ENCODE measurements at regions not wholly inside any gene's neighbourhood (a gene's known extent, or its start where the extent isn't known, plus 50 kb on each side); places are given as distances from the start of the nearest gene placed in this dataset.

DNA sequence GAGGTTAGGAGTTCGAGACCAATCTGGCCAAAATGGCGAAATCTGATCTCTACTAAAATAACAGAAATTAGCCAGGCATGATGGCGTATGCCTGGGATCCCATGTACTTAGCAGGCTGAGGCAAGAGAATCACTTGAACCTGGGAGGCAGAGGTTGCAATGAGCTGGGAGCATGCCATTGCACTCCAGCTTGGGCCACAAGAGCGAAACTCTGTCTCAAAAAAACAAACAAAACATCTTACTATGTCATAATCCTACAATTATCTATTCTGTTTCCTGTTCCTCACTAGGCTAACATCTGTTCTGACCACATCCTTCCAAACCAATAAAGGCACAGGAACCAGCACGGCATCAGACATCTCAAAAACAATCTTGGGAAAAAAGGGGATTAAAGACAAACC is 361.8 kb upstream of the UBE2E3 start:
- WGBS, 2 donors (ENCODE audit: extremely low coverage in 2 of 2, insufficient read length in 2 of 2, insufficient replicate concordance in 1 of 2): no CpG with 5 or more reads among the region's 5 CpGs
- Histone ChIP-seq H2BK120ac (ENCODE audit: low read depth, low read length) (no peak overlapping the region), H3K9me3 (replicated peaks in 1 of 2; ENCODE audit: control insufficient read depth in 2 of 2, insufficient read depth in 1 of 2, low read depth in 1 of 2, low read length in 2 of 2) (no peaks in the 10 kb centered on the region), H2AFZ (ENCODE audit: low read length) (no peak overlapping the region), H2BK12ac (ENCODE audit: low read length) (no peak overlapping the region), H2AK5ac (ENCODE audit: low read depth, low read length) (no peak overlapping the region), H3K27ac (replicated peaks; ENCODE audit: low read length) (no peak overlapping the region), H3K23ac (ENCODE audit: low read depth, low read length, poor library complexity) (no peak overlapping the region), H3K4me2 (ENCODE audit: insufficient read depth, low read length, poor library complexity, severe bottlenecking) (no peak overlapping the region), H3K27me3 (ENCODE audit: control insufficient read depth in 3 of 3, insufficient read depth in 3 of 3, low read depth in 1 of 3, low read length in 3 of 3) (no peaks in the 10 kb centered on the region), H3K14ac (ENCODE audit: low read length) (no peak overlapping the region), H3K4me1 (ENCODE audit: control insufficient read depth in 2 of 2, insufficient read depth in 1 of 2, low read depth in 1 of 2, low read length in 2 of 2) (no peaks in the 10 kb centered on the region), H4K8ac (ENCODE audit: low read depth, low read length) (no peak overlapping the region), H3K4ac (ENCODE audit: low read length) (no peak overlapping the region), H2BK5ac (ENCODE audit: low read length) (no peak overlapping the region), H3K36me3 (replicated peaks in 1 of 2; ENCODE audit: control insufficient read depth in 2 of 2, insufficient read depth in 2 of 2, low read length in 2 of 2) (no peaks in the 10 kb centered on the region), H3K79me1 (ENCODE audit: low read depth, low read length) (no peaks in the 10 kb centered on the region), H3K9ac (ENCODE audit: low read depth, low read length, poor library complexity) (no peak overlapping the region), H3K18ac (ENCODE audit: low read length) (no peak overlapping the region), H3K4me3 (ENCODE audit: low read length in 2 of 2) (no peak overlapping the region), H2BK15ac (ENCODE audit: low read length) (no peak overlapping the region), H4K91ac (ENCODE audit: low read depth, low read length, poor library complexity) (no peak overlapping the region)
- no peak for DNase-seq (ENCODE audit: low spot score)

DNA sequence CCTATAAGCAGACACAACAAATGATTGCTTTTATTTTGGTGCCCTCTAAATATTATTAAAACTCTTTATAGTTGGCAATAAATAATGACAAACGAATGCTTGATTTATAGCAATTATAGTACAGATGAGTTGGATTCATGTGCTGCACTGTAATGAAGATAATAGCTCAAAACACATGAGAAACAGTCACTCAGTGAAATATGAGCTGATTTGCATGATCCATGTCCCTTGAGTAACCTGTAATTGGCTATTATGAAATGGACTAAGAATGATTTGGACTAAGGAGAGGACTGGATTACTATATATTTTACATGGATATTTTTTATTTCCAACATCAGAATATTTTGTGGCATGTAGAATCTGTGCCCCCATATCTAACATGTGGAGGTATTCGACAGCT is 365.6 kb upstream of the UBE2E3 start:
- H3K4ac ChIP-seq (ENCODE audit: low read length): no peak overlapping the region
- no peak overlapping the region for H2AFZ ChIP-seq (ENCODE audit: low read length)
- H3K14ac ChIP-seq (ENCODE audit: low read length): no peak overlapping the region
- WGBS, 2 donors (ENCODE audit: extremely low coverage in 2 of 2, insufficient read length in 2 of 2, insufficient replicate concordance in 1 of 2): no CpG with 5 or more reads among the region's 2 CpGs
- no peak overlapping the region for H3K23ac ChIP-seq (ENCODE audit: low read depth, low read length, poor library complexity)
- H2BK5ac ChIP-seq (ENCODE audit: low read length): no peak overlapping the region
- H4K91ac ChIP-seq (ENCODE audit: low read depth, low read length, poor library complexity): no peak overlapping the region
- no peaks in the 10 kb centered on the region for H3K79me1 ChIP-seq (ENCODE audit: low read depth, low read length)
- no peak for DNase-seq (ENCODE audit: low spot score)
- no peaks in the 10 kb centered on the region for H3K9me3 ChIP-seq (replicated peaks in 1 of 2; ENCODE audit: control insufficient read depth in 2 of 2, insufficient read depth in 1 of 2, low read depth in 1 of 2, low read length in 2 of 2)
- H2BK120ac ChIP-seq (ENCODE audit: low read depth, low read length): no peak overlapping the region
- H2BK15ac ChIP-seq (ENCODE audit: low read length): no peak overlapping the region
- no peak overlapping the region for H3K27ac ChIP-seq (replicated peaks; ENCODE audit: low read length)
- H3K9ac ChIP-seq (ENCODE audit: low read depth, low read length, poor library complexity): no peak overlapping the region
- H4K8ac ChIP-seq (ENCODE audit: low read depth, low read length): no peak overlapping the region
- H2AK5ac ChIP-seq (ENCODE audit: low read depth, low read length): no peak overlapping the region
- no peaks in the 10 kb centered on the region for H3K36me3 ChIP-seq (replicated peaks in 1 of 2; ENCODE audit: control insufficient read depth in 2 of 2, insufficient read depth in 2 of 2, low read length in 2 of 2)
- H3K18ac ChIP-seq (ENCODE audit: low read length): no peak overlapping the region
- H2BK12ac ChIP-seq (ENCODE audit: low read length): no peak overlapping the region
- H3K27me3 ChIP-seq (ENCODE audit: control insufficient read depth in 3 of 3, insufficient read depth in 3 of 3, low read depth in 1 of 3, low read length in 3 of 3): no peaks in the 10 kb centered on the region
- H3K4me1 ChIP-seq (ENCODE audit: control insufficient read depth in 2 of 2, insufficient read depth in 1 of 2, low read depth in 1 of 2, low read length in 2 of 2): no peaks in the 10 kb centered on the region
- H3K4me3 ChIP-seq (ENCODE audit: low read length in 2 of 2): no peak overlapping the region
- no peak overlapping the region for H3K4me2 ChIP-seq (ENCODE audit: insufficient read depth, low read length, poor library complexity, severe bottlenecking)

DNA sequence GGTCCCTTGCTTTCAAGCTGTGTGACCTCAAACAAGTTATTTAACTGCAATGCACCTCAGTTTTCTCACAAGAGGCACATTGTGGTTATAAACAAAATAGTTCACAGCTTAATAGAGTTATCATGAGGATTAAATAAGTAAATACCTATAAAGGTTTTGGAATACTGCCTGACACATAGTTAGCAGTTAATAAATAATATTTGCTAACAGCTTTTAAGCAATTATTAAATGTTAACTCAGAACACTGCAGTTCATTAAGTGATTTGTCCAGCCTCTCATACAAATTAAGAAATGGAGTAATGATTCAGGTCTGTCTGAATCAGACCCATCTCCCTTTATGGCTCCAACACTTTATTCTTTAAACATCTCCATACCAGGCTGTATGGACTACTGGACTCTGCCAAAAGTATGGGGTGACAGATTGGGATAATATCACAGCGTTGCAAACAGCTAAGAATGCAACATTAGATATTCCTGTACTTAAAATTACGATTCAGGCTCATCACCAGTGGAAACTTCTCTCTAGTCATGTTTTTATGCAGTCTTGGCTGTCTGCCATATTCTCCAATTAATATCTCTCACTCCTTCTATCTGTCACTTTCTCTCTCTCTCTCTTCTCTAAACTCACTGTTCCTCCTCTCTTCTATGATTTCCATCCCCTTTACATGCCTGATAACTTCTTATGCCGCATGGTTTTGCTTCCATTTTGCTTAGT is 370.6 kb upstream of the UBE2E3 start:
- Histone ChIP-seq H3K4me1 (ENCODE audit: control insufficient read depth in 2 of 2, insufficient read depth in 1 of 2, low read depth in 1 of 2, low read length in 2 of 2) (no peaks in the 10 kb centered on the region), H4K8ac (ENCODE audit: low read depth, low read length) (no peak overlapping the region), H3K4ac (ENCODE audit: low read length) (no peak overlapping the region), H3K18ac (ENCODE audit: low read length) (no peak overlapping the region), H2BK12ac (ENCODE audit: low read length) (no peak overlapping the region), H3K27me3 (ENCODE audit: control insufficient read depth in 3 of 3, insufficient read depth in 3 of 3, low read depth in 1 of 3, low read length in 3 of 3) (no peaks in the 10 kb centered on the region), H2BK5ac (ENCODE audit: low read length) (no peak overlapping the region), H3K9ac (ENCODE audit: low read depth, low read length, poor library complexity) (no peak overlapping the region), H3K79me1 (ENCODE audit: low read depth, low read length) (no peaks in the 10 kb centered on the region), H2BK120ac (ENCODE audit: low read depth, low read length) (no peak overlapping the region), H3K27ac (replicated peaks; ENCODE audit: low read length) (no peak overlapping the region), H3K4me2 (ENCODE audit: insufficient read depth, low read length, poor library complexity, severe bottlenecking) (no peak overlapping the region), H3K14ac (ENCODE audit: low read length) (no peak overlapping the region), H2AFZ (ENCODE audit: low read length) (no peak overlapping the region), H3K9me3 (replicated peaks in 1 of 2; ENCODE audit: control insufficient read depth in 2 of 2, insufficient read depth in 1 of 2, low read depth in 1 of 2, low read length in 2 of 2) (no peaks in the 10 kb centered on the region), H2BK15ac (ENCODE audit: low read length) (no peak overlapping the region), H3K4me3 (ENCODE audit: low read length in 2 of 2) (no peak overlapping the region), H2AK5ac (ENCODE audit: low read depth, low read length) (no peak overlapping the region), H4K91ac (ENCODE audit: low read depth, low read length, poor library complexity) (no peak overlapping the region), H3K36me3 (replicated peaks in 1 of 2; ENCODE audit: control insufficient read depth in 2 of 2, insufficient read depth in 2 of 2, low read length in 2 of 2) (no peaks in the 10 kb centered on the region), H3K23ac (ENCODE audit: low read depth, low read length, poor library complexity) (no peak overlapping the region)
- no peak for DNase-seq (ENCODE audit: low spot score)
- WGBS, 2 donors (ENCODE audit: extremely low coverage in 2 of 2, insufficient read length in 2 of 2, insufficient replicate concordance in 1 of 2): no CpG with 5 or more reads among the region's 3 CpGs

DNA sequence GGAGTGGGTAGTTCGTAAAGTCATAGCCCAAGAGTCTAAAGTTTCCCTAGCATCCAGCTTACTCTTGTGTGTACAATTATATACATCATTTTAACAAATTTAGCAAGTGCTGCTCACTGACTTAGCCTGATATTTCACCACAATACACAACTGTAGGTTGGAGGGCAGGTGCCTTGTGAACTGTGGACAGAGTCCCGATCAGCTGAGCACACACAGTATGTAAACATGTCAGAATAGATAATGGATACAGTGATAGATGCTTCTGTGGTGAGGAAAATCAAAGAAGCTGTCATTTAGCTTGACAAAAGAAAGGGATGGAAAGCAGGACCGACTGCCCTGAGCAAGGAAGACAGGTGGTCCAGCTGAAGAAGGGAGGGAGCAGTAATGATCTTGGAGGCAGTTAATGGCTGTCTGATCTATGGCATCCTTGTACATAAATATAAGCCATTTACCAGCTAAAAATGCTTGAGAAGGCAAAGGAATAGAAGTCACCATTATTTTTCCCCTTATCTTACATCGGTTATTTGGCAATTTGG is 372.8 kb upstream of the UBE2E3 start:
- Histone ChIP-seq H2BK15ac (ENCODE audit: low read length) (no peak overlapping the region), H2AK5ac (ENCODE audit: low read depth, low read length) (no peak overlapping the region), H3K4me1 (ENCODE audit: control insufficient read depth in 2 of 2, insufficient read depth in 1 of 2, low read depth in 1 of 2, low read length in 2 of 2) (no peaks in the 10 kb centered on the region), H3K18ac (ENCODE audit: low read length) (no peak overlapping the region), H4K8ac (ENCODE audit: low read depth, low read length) (no peak overlapping the region), H3K36me3 (replicated peaks in 1 of 2; ENCODE audit: control insufficient read depth in 2 of 2, insufficient read depth in 2 of 2, low read length in 2 of 2) (no peaks in the 10 kb centered on the region), H2BK5ac (ENCODE audit: low read length) (no peak overlapping the region), H3K4ac (ENCODE audit: low read length) (no peak overlapping the region), H3K4me3 (ENCODE audit: low read length in 2 of 2) (no peak overlapping the region), H3K9ac (ENCODE audit: low read depth, low read length, poor library complexity) (no peak overlapping the region), H3K27ac (replicated peaks; ENCODE audit: low read length) (no peak overlapping the region), H3K4me2 (ENCODE audit: insufficient read depth, low read length, poor library complexity, severe bottlenecking) (no peak overlapping the region), H3K14ac (ENCODE audit: low read length) (no peak overlapping the region), H3K9me3 (replicated peaks in 1 of 2; ENCODE audit: control insufficient read depth in 2 of 2, insufficient read depth in 1 of 2, low read depth in 1 of 2, low read length in 2 of 2) (no peaks in the 10 kb centered on the region), H3K23ac (ENCODE audit: low read depth, low read length, poor library complexity) (no peak overlapping the region), H2AFZ (ENCODE audit: low read length) (peak overlapping the region; percentile 21), H3K27me3 (ENCODE audit: control insufficient read depth in 3 of 3, insufficient read depth in 3 of 3, low read depth in 1 of 3, low read length in 3 of 3) (no peaks in the 10 kb centered on the region), H3K79me1 (ENCODE audit: low read depth, low read length) (no peaks in the 10 kb centered on the region), H2BK120ac (ENCODE audit: low read depth, low read length) (no peak overlapping the region), H4K91ac (ENCODE audit: low read depth, low read length, poor library complexity) (no peak overlapping the region), H2BK12ac (ENCODE audit: low read length) (no peak overlapping the region)
- no peak for DNase-seq (ENCODE audit: low spot score)
- WGBS, 2 donors (ENCODE audit: extremely low coverage in 2 of 2, insufficient read length in 2 of 2, insufficient replicate concordance in 1 of 2): no CpG with 5 or more reads among the region's 4 CpGs

All from neuronal stem cell (in vitro differentiated cells).